Esophagus muscularis mucosa (tissue), 3 donors: ENCODE measurements at regions not wholly inside any gene's neighbourhood (a gene's known extent, or its start where the extent isn't known, plus 50 kb on each side); places are given as distances from the start of the nearest gene placed in this dataset.
"Not testable (repeated sequence)": the region's sequence is repeated elsewhere in the genome, so short reads cannot be mapped to it uniquely, and the experiment has no call there.

ENCODE experiments used
- POLR2A ChIP-seq: fragments of 450-650 bp; IDR thresholded peaks from one replicate; pipeline ENCODE4 v1.6.1; 2017; ENCODE audit warnings: antibody characterized with exemption, moderate library complexity, mild to moderate bottlenecking, low read depth
- POLR2AphosphoS5 ChIP-seq, 2 donors: sonication (generic); formaldehyde crosslinking; IDR thresholded peaks; one replicate each; pipeline ENCODE4 v1.6.1; 2017; ENCODE audit warnings: antibody characterized with exemption in 2 of 2
- TF ChIP-seq, protein P1 (sequence below), 3 experiments: fragments of 200-600 bp in 2 of 3; fragments of 450-650 bp in 1 of 3; sonication (generic) in 2 of 3; IDR thresholded peaks; one replicate each; pipeline ENCODE4 v1.5.1; 2017 to 2019; ENCODE audit warnings: antibody characterized with exemption in 3 of 3, mild to moderate bottlenecking in 2 of 3, moderate library complexity in 1 of 3

GRCh38 chr13:88727236-88727635, 1056.1 kb downstream of the SLITRK5 start:
- TF ChIP-seq, protein P1, sequence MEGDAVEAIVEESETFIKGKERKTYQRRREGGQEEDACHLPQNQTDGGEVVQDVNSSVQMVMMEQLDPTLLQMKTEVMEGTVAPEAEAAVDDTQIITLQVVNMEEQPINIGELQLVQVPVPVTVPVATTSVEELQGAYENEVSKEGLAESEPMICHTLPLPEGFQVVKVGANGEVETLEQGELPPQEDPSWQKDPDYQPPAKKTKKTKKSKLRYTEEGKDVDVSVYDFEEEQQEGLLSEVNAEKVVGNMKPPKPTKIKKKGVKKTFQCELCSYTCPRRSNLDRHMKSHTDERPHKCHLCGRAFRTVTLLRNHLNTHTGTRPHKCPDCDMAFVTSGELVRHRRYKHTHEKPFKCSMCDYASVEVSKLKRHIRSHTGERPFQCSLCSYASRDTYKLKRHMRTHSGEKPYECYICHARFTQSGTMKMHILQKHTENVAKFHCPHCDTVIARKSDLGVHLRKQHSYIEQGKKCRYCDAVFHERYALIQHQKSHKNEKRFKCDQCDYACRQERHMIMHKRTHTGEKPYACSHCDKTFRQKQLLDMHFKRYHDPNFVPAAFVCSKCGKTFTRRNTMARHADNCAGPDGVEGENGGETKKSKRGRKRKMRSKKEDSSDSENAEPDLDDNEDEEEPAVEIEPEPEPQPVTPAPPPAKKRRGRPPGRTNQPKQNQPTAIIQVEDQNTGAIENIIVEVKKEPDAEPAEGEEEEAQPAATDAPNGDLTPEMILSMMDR (IDR thresholded peaks at IDR 0.05) = not testable (repeated sequence)
- TF ChIP-seq POLR2AphosphoS5 (IDR thresholded peaks at IDR 0.05); POLR2A: not testable (repeated sequence)
